ENCODE measurements at regions not wholly inside any gene's neighbourhood (a gene's known extent, or its start where the extent isn't known, plus 50 kb on each side); places are given as distances from the start of the nearest gene placed in this dataset.
"Not testable (repeated sequence)": the region's sequence is repeated elsewhere in the genome, so short reads cannot be mapped to it uniquely, and the experiment has no call there.

DNA sequence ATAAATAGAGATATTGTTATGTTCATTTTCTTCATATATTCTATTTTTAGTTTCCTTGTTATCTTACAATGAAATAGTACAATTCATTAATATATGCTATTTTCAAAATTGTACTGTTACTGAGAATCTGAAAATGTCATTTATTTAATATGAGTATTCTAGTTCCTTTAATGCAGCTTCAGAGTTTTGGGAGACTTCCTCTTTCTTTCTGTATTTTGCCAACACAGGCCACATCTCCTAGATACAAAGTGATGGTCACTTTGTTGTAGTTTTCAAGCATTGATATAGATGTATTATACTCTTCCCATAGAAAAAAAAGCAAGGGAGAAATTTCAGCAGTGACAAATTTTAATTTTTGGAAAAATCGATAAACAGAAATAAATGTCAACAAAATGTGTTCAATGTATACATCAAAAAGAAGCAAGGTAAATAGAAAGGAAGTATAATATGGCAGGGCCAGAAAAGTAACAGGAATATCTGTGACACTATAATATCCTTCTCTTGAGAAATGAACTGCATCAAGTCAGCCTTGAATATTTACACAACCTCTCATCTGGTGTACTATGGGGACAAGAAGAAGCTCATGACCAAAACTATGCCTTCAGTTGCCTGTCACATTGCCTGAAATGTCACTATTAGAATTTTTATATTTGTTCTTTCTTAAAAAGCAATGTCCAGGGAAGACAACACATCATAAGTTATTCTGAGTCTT lies 396.0 kb downstream of the TBC1D32 start:
- H3K4me3 ChIP-seq (ENCODE audit: low read depth, poor library complexity, severe bottlenecking) = no peak overlapping the region
- WGBS, 2 donors = 89 to 95% methylated on average over 1 of the region's 1 CpG
- intact Hi-C loops (cut with DNase I; ENCODE audit: low total_unique reads) = no loop called here
- TF ChIP-seq POLR2A (IDR thresholded peaks at IDR 0.05) = no peak
- TF ChIP-seq, protein P1, sequence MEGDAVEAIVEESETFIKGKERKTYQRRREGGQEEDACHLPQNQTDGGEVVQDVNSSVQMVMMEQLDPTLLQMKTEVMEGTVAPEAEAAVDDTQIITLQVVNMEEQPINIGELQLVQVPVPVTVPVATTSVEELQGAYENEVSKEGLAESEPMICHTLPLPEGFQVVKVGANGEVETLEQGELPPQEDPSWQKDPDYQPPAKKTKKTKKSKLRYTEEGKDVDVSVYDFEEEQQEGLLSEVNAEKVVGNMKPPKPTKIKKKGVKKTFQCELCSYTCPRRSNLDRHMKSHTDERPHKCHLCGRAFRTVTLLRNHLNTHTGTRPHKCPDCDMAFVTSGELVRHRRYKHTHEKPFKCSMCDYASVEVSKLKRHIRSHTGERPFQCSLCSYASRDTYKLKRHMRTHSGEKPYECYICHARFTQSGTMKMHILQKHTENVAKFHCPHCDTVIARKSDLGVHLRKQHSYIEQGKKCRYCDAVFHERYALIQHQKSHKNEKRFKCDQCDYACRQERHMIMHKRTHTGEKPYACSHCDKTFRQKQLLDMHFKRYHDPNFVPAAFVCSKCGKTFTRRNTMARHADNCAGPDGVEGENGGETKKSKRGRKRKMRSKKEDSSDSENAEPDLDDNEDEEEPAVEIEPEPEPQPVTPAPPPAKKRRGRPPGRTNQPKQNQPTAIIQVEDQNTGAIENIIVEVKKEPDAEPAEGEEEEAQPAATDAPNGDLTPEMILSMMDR (IDR thresholded peaks at IDR 0.05) = no peak
- DNase-seq (ENCODE audit: low spot score in 2 of 2) = no peak

DNA sequence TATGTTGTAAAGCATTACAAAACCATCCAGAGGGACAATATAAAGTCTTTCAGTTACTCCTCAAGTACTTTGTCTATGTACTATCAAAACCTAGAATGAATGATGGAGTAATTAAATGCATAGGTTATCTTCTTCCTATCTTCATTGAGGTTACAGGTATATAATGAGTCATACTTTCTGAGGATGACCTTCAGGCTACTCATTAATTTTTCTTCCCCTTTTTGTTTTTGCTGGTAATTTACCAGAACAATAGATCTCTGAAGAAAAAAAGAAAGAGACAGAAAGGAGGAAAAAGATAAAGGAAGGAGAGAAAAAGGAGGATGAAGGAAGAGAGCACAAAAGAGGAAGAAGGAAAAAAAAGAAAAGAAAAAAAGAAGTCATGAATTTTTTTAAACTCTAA lies 398.4 kb downstream of the TBC1D32 start:
- intact Hi-C loops (cut with DNase I; ENCODE audit: low total_unique reads) = no loop called here
- no peak for TF ChIP-seq POLR2A (IDR thresholded peaks at IDR 0.05)
- TF ChIP-seq, protein P1 (IDR thresholded peaks at IDR 0.05) = no peak
- DNase-seq (ENCODE audit: low spot score in 2 of 2) = no peak
- no peak overlapping the region for H3K4me3 ChIP-seq (ENCODE audit: low read depth, poor library complexity, severe bottlenecking)

DNA sequence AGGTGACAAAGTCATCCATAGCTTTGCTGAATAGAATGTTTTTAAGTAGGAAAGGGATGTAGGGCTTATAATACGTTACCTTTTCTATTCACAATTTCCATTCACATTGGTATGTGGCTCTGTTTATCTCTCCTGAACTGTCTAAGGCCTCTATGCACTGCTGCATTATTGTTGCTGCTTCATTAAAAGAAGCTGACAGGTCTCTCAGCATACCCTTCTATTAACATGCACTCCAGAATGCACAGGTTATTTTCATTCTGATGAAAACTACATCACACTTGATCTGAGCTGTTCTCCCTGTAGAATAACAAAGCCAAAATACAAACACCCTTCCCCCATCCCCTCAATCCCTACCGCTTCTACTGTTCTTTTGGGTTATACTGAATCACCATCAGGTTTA lies 399.3 kb downstream of the TBC1D32 start:
- intact Hi-C loops (cut with DNase I; ENCODE audit: low total_unique reads) = no loop called here
- WGBS, 2 donors = 81 to 83% methylated on average over 2 of the region's 2 CpGs
- no peak for DNase-seq (ENCODE audit: low spot score in 2 of 2)
- TF ChIP-seq POLR2A (IDR thresholded peaks at IDR 0.05) = no peak
- TF ChIP-seq, protein P1 (IDR thresholded peaks at IDR 0.05) = no peak
- no peak overlapping the region for H3K4me3 ChIP-seq (ENCODE audit: low read depth, poor library complexity, severe bottlenecking)

DNA sequence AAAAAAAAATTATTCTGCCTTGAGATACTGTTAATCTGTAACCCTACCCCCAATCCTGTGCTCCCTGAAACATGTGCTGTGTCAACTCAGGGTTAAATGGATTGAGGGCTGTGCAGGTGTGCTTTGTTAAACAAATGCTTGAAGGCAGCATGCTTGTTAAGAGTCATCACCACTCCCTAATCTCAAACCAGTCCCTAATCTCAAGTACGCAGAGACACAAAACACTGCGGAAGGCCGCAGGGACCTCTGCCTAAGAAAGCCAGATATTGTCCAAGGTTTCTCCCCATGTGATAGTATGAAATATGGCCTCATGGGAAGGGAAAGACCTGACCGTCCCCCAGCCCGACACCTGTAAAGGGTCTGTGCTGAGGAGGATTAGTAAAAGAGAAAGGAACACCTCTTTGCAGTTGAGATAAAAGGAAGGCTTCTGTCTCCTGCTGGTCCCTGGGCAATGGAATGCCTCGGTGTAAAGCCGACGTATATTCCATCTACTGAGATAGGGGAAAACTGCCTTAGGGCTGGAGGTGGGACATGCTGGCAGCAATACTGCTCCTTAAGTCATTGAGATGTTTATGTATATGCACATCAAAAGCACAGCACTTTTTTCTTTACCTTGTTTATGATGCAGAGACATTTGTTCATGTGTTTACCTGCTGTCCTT lies 402.6 kb downstream of the TBC1D32 start:
- intact Hi-C loops (cut with DNase I; ENCODE audit: low total_unique reads); H3K4me3 ChIP-seq (ENCODE audit: low read depth, poor library complexity, severe bottlenecking); DNase-seq (ENCODE audit: low spot score in 2 of 2): not testable (repeated sequence)
- WGBS, 2 donors = 58 to 62% methylated on average over 8 of the region's 8 CpGs

DNA sequence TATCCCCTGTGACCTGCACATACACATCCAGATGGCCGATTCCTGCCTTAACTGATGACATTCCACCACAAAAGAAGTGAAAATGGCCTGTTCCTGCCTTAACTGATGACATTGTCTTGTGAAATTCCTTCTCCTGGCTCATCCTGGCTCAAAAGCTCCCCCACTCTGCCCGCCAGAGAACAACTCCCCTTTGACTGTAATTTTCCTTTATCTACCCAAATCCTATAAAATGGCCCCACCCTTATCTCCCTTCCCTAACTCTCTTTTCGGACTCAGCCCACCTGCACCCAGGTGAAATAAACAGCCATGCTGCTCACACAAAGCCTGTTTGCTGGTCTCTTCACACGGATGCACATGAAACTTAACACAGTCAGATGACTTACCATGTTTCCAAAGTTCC lies 403.8 kb downstream of the TBC1D32 start:
- DNase-seq (ENCODE audit: low spot score in 2 of 2); intact Hi-C loops (cut with DNase I; ENCODE audit: low total_unique reads); H3K4me3 ChIP-seq (ENCODE audit: low read depth, poor library complexity, severe bottlenecking): not testable (repeated sequence)
- 71 to 83% methylated on average over 4 of the region's 4 CpGs for WGBS, 2 donors

DNA sequence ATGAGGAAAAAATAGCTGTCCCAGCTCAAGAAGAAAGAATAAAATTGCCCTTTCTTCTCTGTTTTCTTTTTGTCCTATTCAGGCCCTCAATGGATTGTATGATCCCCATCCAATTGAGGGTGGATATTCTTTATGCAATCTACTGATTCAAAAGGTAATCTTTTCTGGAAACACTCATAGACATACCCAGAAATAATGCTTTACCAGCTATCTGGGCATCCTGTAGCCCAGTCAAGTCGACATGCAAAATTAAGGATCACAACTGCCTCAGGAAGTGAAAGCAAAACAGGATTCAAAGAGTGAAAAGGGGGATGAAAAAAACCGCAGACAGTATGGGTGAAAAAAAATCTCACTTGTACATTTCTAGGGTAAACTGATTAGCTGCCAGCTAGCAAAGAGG lies 410.1 kb downstream of the TBC1D32 start:
- intact Hi-C loops (cut with DNase I; ENCODE audit: low total_unique reads) = no loop called here
- WGBS, 2 donors = 76 to 83% methylated on average over 2 of the region's 2 CpGs
- TF ChIP-seq, protein P1 (IDR thresholded peaks at IDR 0.05) = no peak
- TF ChIP-seq POLR2A (IDR thresholded peaks at IDR 0.05) = no peak
- no peak overlapping the region for H3K4me3 ChIP-seq (ENCODE audit: low read depth, poor library complexity, severe bottlenecking)
- no peak for DNase-seq (ENCODE audit: low spot score in 2 of 2)

DNA sequence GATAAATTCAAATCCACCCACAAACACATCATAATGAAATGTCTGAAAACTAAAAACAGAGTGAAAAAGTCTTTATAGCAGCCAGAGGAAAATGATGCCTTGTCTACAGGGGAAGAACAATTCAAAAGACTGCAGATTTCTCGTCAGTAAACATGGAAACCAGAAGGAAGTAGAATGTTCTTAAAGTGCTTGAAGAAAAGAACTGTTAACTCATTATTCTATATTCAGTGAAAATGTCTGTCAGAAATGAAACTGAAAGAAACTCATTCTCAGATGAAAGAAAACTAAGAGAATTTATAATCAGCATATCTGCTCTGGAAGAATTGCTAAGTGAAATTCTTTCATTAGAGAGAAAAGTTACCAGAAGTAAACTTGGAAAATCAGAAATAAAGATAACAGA lies 416.1 kb downstream of the TBC1D32 start:
- WGBS, 2 donors = 0 to 61% methylated on average over 1 of the region's 1 CpG
- no peak for TF ChIP-seq POLR2A (IDR thresholded peaks at IDR 0.05)
- TF ChIP-seq, protein P1 (IDR thresholded peaks at IDR 0.05) = no peak
- H3K4me3 ChIP-seq (ENCODE audit: low read depth, poor library complexity, severe bottlenecking) = no peak overlapping the region
- intact Hi-C loops (cut with DNase I; ENCODE audit: low total_unique reads) = no loop called here
- DNase-seq (ENCODE audit: low spot score in 2 of 2) = no peak

Measured in lower leg skin (tissue), 4 donors.